SU-DHL-6 (cell line): ENCODE measurements at regions not wholly inside any gene's neighbourhood (a gene's known extent, or its start where the extent isn't known, plus 50 kb on each side); places are given as distances from the start of the nearest gene placed in this dataset.

Experiments used
- H2AFZ ChIP-seq: fragments of 200-600 bp; sonication (generic); 2 replicates; pipeline ENCODE4 v1.6.1; 2014; ENCODE audit warnings: low read depth, mild to moderate bottlenecking, moderate library complexity, mixed read lengths, antibody characterized with exemption, low read length; ENCODE audit not compliant: severe bottlenecking
- H3F3A ChIP-seq: fragments of 200-600 bp; shearing (Covaris generic); 2 replicates; pipeline ENCODE4 v1.6.0; 2016; ENCODE audit warnings: antibody characterized with exemption, mild to moderate bottlenecking; ENCODE audit not compliant: insufficient read depth
- H3K27ac ChIP-seq: fragments of 200-600 bp; sonication (generic); 2 replicates; pipeline ENCODE4 v1.5.1; 2016; ENCODE audit warnings: low read depth, mild to moderate bottlenecking, low read length, moderate library complexity, mixed read lengths
- H3K27me3 ChIP-seq: fragments of 200-600 bp; sonication (generic), shearing (Covaris generic); 2 replicates; pipeline ENCODE4 v1.6.0; 2014; ENCODE audit warnings: mild to moderate bottlenecking, low read length
- H3K36me3 ChIP-seq: fragments of 200-600 bp; sonication (generic); 2 replicates; pipeline ENCODE4 v1.6.1; 2014; ENCODE audit warnings: mild to moderate bottlenecking, low read length, mixed read lengths
- H3K4me2 ChIP-seq: fragments of 300-600, 200-600 bp; shearing (Covaris generic), sonication (generic); 2 replicates; pipeline ENCODE4 v1.6.0; 2014; ENCODE audit warnings: low read length, low read depth, mild to moderate bottlenecking; ENCODE audit not compliant: poor library complexity, severe bottlenecking
- H3K4me3 ChIP-seq: fragments of 200-600 bp; sonication (generic); 2 replicates; pipeline ENCODE4 v1.5.1; 2014; ENCODE audit warnings: antibody characterized with exemption, low read length, mild to moderate bottlenecking, mixed read lengths; ENCODE audit not compliant: insufficient read depth, poor library complexity, severe bottlenecking
- H3K79me2 ChIP-seq: fragments of 200-600 bp; sonication (generic); 2 replicates; pipeline ENCODE4 v1.6.1; 2014; ENCODE audit warnings: mild to moderate bottlenecking, low read length, moderate library complexity; ENCODE audit not compliant: insufficient read depth
- H3K9ac ChIP-seq: fragments of 200-600 bp; sonication (generic); 2 replicates; pipeline ENCODE4 v1.7.0; 2014; ENCODE audit warnings: mild to moderate bottlenecking, low read length
- H3K9me2 ChIP-seq: fragments of 200-600 bp; sonication (generic); replicated peaks from 2 replicates; pipeline ENCODE4 v1.6.1; 2014; ENCODE audit warnings: low read length; ENCODE audit not compliant: insufficient read depth
- H3K9me3 ChIP-seq: fragments of 200-600 bp; sonication (generic); 2 replicates; pipeline ENCODE4 v1.6.1; 2014; ENCODE audit warnings: low read length, mixed read lengths; ENCODE audit not compliant: insufficient read depth
- H4K20me1 ChIP-seq: fragments of 200-600 bp; sonication (generic); 2 replicates; pipeline ENCODE4 v1.6.1; 2014; ENCODE audit warnings: low read depth, mild to moderate bottlenecking, antibody characterized with exemption, low read length, moderate library complexity, mixed read lengths
- CTCF ChIP-seq: fragments of 200-600 bp; sonication (generic); IDR thresholded peaks from one replicate; pipeline ENCODE4 v1.5.1; 2017; ENCODE audit warnings: antibody characterized with exemption, mild to moderate bottlenecking, low read length, moderate library complexity; ENCODE audit not compliant: insufficient read depth, poor library complexity, severe bottlenecking
- EZH2phosphoT487 ChIP-seq: fragments of 200-600 bp; sonication (generic), shearing (Covaris generic); conservative IDR thresholded peaks from 2 replicates; pipeline ENCODE4 v1.6.1; 2018; ENCODE audit warnings: mild to moderate bottlenecking, antibody characterized with exemption, low read length, moderate library complexity, mixed read lengths

- no peaks in the 10 kb centered on the region for H3K27me3 ChIP-seq
- H3F3A ChIP-seq: no peaks in the 10 kb centered on the region
- no peak overlapping the region for H2AFZ ChIP-seq
- H3K9me3 ChIP-seq: no peaks in the 10 kb centered on the region
- H4K20me1 ChIP-seq: no peaks in the 10 kb centered on the region
- H3K36me3 ChIP-seq: no peaks in the 10 kb centered on the region
- no peak overlapping the region for H3K27ac ChIP-seq
- no peak overlapping the region for H3K9ac ChIP-seq
- H3K79me2 ChIP-seq: no peaks in the 10 kb centered on the region
- H3K9me2 ChIP-seq: no peaks in the 10 kb centered on the region
- no peak overlapping the region for H3K4me2 ChIP-seq
- TF ChIP-seq CTCF: no peak
- H3K4me3 ChIP-seq: no peak overlapping the region
These were observed 877.6 kb upstream of the SEL1L start for GRCh38 chr14:82411298-82411697.

- no peak for TF ChIP-seq CTCF
- TF ChIP-seq EZH2phosphoT487: no peak
- Histone ChIP-seq H4K20me1 (no peaks in the 10 kb centered on the region), H2AFZ (no peak overlapping the region), H3K27me3 (no peaks in the 10 kb centered on the region), H3K27ac (no peak overlapping the region), H3K4me3 (no peak overlapping the region), H3K36me3 (no peaks in the 10 kb centered on the region), H3K9me3 (no peaks in the 10 kb centered on the region), H3F3A (no peaks in the 10 kb centered on the region), H3K4me2 (no peak overlapping the region), H3K9ac (no peak overlapping the region), H3K9me2 (no peaks in the 10 kb centered on the region), H3K79me2 (no peaks in the 10 kb centered on the region)
These were observed 878.9 kb upstream of the SEL1L start for GRCh38 chr14:82412545-82412944.

DNA sequence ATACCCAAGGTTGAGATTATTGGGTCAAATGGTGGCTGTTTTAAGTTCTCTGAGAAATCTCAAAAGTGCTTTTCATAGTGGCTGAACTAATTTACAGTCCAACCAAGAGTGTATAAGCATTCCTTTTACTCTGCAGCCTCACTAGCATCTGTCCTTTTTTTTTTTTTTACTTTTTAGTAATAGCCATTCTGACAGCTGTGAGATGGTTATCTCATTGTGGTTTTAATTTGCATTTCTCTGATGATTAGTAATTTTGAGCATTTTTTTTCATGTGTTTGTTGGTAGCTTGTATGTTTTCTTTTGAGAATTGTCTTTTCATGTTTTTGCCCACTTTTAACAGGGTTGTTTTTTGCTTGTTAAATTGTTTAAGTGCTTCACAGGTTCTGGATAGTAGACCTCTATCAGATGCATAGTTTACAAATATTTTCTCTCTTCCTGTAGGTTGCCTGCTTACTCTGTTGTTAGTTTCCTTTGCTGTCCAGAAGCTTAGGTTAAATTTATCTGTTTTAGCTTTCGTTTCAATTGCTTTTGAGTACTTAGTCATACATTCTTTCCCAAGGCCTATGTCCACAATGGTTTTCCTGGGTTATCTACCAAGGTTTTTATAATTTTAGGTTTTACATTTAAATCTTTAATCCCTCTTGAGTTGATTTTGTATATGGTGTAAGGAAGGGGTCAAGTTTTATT lies 881.3 kb upstream of the SEL1L start:
- Histone ChIP-seq H3K9me3 (no peaks in the 10 kb centered on the region), H3K36me3 (no peaks in the 10 kb centered on the region), H3K4me2 (no peak overlapping the region), H3K9ac (no peak overlapping the region), H4K20me1 (no peaks in the 10 kb centered on the region), H3K27me3 (no peaks in the 10 kb centered on the region), H3F3A (no peaks in the 10 kb centered on the region), H3K27ac (no peak overlapping the region), H2AFZ (no peak overlapping the region), H3K79me2 (no peaks in the 10 kb centered on the region), H3K4me3 (no peak overlapping the region), H3K9me2 (no peaks in the 10 kb centered on the region)
- TF ChIP-seq CTCF (no peak), EZH2phosphoT487 (no peak)

DNA sequence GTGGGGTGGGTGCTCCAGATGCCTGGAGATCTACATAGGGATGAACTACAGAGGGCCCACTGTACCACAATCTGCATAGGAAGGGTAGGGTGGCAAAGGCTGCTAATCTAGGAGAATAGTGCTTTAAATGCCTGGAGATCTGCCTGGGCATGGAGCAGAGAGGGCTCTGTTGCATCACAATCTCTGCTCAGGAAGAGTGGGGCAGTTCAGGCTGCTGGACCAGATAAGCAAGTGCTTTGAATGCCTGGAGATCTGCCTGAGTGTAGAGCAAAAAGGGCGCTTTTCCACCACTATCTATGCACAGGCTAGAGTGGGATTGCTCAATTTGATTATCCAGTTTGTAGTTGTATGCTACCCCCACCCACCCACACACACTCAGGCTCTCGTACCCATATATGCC lies 886.3 kb upstream of the SEL1L start:
- Histone ChIP-seq H3K4me2 (no peak overlapping the region), H3K9me3 (no peaks in the 10 kb centered on the region), H3K4me3 (no peak overlapping the region), H3K27ac (no peak overlapping the region), H3F3A (no peaks in the 10 kb centered on the region), H3K9ac (no peak overlapping the region), H3K79me2 (no peaks in the 10 kb centered on the region), H3K9me2 (no peaks in the 10 kb centered on the region), H4K20me1 (no peaks in the 10 kb centered on the region), H2AFZ (no peak overlapping the region), H3K36me3 (no peaks in the 10 kb centered on the region), H3K27me3 (no peaks in the 10 kb centered on the region)
- TF ChIP-seq EZH2phosphoT487 (no peak), CTCF (no peak)
